ENCODE measurements at regions not wholly inside any gene's neighbourhood (a gene's known extent, or its start where the extent isn't known, plus 50 kb on each side); places are given as distances from the start of the nearest gene placed in this dataset.
A peak's percentile ranks its signal among the peaks of the same experiment; 100 is the strongest.

GRCh38 chr20:22507240-22507961 is 77.0 kb downstream of the FOXA2 start:
- H3K36me3 ChIP-seq: no peaks in the 10 kb centered on the region
- H3K27me3 ChIP-seq: no peaks in the 10 kb centered on the region
- no peaks in the 10 kb centered on the region for H3K4me1 ChIP-seq
- H3K27ac ChIP-seq: no peak overlapping the region
- WGBS, 2 donors: 90 to 94% methylated on average over 5 of the region's 5 CpGs
- no peak for DNase-seq
- H3K9me3 ChIP-seq: no peaks in the 10 kb centered on the region
- TF ChIP-seq EP300 (IDR thresholded peaks at IDR 0.05) (no peak), POLR2A (IDR thresholded peaks at IDR 0.05) (no peak), POLR2AphosphoS5 (IDR thresholded peaks at IDR 0.05) (no peak)
- TF ChIP-seq, protein P1, sequence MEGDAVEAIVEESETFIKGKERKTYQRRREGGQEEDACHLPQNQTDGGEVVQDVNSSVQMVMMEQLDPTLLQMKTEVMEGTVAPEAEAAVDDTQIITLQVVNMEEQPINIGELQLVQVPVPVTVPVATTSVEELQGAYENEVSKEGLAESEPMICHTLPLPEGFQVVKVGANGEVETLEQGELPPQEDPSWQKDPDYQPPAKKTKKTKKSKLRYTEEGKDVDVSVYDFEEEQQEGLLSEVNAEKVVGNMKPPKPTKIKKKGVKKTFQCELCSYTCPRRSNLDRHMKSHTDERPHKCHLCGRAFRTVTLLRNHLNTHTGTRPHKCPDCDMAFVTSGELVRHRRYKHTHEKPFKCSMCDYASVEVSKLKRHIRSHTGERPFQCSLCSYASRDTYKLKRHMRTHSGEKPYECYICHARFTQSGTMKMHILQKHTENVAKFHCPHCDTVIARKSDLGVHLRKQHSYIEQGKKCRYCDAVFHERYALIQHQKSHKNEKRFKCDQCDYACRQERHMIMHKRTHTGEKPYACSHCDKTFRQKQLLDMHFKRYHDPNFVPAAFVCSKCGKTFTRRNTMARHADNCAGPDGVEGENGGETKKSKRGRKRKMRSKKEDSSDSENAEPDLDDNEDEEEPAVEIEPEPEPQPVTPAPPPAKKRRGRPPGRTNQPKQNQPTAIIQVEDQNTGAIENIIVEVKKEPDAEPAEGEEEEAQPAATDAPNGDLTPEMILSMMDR (IDR thresholded peaks at IDR 0.05): no peak
- H3K4me3 ChIP-seq: no peak overlapping the region
- intact Hi-C loops (cut with DNase I): no loop called here

- 80 to 87% methylated on average over 4 of the region's 4 CpGs for WGBS, 2 donors
- TF ChIP-seq EP300 (IDR thresholded peaks at IDR 0.05) (no peak), POLR2A (IDR thresholded peaks at IDR 0.05) (no peak), POLR2AphosphoS5 (IDR thresholded peaks at IDR 0.05) (no peak)
- TF ChIP-seq, protein P1 (IDR thresholded peaks at IDR 0.05): no peak
- intact Hi-C loops (cut with DNase I): no loop called here
Observed at GRCh38 chr20:22506827-22507226, 77.5 kb downstream of the FOXA2 start.

GRCh38 chr20:22504829-22505377 is 79.5 kb downstream of the FOXA2 start:
- TF ChIP-seq EP300 (IDR thresholded peaks at IDR 0.05) (no peak), POLR2A (IDR thresholded peaks at IDR 0.05) (no peak), POLR2AphosphoS5 (IDR thresholded peaks at IDR 0.05) (no peak)
- TF ChIP-seq, protein P1 (IDR thresholded peaks at IDR 0.05): no peak
- intact Hi-C loops (cut with DNase I): no loop called here
- Histone ChIP-seq H3K4me1 (no peaks in the 10 kb centered on the region), H3K27ac (no peak overlapping the region), H3K27me3 (peaks cover 0 to 4% (median 0%) of the 10 kb centered on the region in 3 donors), H3K4me3 (no peak overlapping the region), H3K36me3 (no peaks in the 10 kb centered on the region), H3K9me3 (no peaks in the 10 kb centered on the region)
- WGBS, 2 donors: 88 to 92% methylated on average over 4 of the region's 4 CpGs
- no peak for DNase-seq

More at GRCh38 chr20:22506827-22507226, 77.5 kb downstream of the FOXA2 start:
- no peak for DNase-seq
- Histone ChIP-seq H3K27me3 (no peaks in the 10 kb centered on the region), H3K36me3 (no peaks in the 10 kb centered on the region), H3K4me3 (no peak overlapping the region), H3K4me1 (no peaks in the 10 kb centered on the region), H3K9me3 (no peaks in the 10 kb centered on the region), H3K27ac (no peak overlapping the region)

GRCh38 chr20:22503577-22503976 is 80.8 kb downstream of the FOXA2 start:
- WGBS, 2 donors: 91 to 95% methylated on average over 4 of the region's 4 CpGs
- no peak for DNase-seq
- intact Hi-C loops (cut with DNase I): no loop called here
- Histone ChIP-seq H3K27ac (no peak overlapping the region), H3K4me3 (no peak overlapping the region), H3K9me3 (no peaks in the 10 kb centered on the region), H3K27me3 (peaks cover 0 to 6% (median 0%) of the 10 kb centered on the region in 3 donors), H3K36me3 (no peaks in the 10 kb centered on the region), H3K4me1 (no peaks in the 10 kb centered on the region)
- TF ChIP-seq POLR2AphosphoS5 (IDR thresholded peaks at IDR 0.05): no peak
- TF ChIP-seq POLR2A (IDR thresholded peaks at IDR 0.05): no peak
- no peak for TF ChIP-seq EP300 (IDR thresholded peaks at IDR 0.05)

GRCh38 chr20:22502731-22503191 is 81.6 kb downstream of the FOXA2 start:
- no peaks in the 10 kb centered on the region for H3K36me3 ChIP-seq
- intact Hi-C loops (cut with DNase I): no loop called here
- no peaks in the 10 kb centered on the region for H3K4me1 ChIP-seq
- H3K9me3 ChIP-seq: no peaks in the 10 kb centered on the region
- H3K4me3 ChIP-seq: no peak overlapping the region
- no peak overlapping the region for H3K27ac ChIP-seq
- TF ChIP-seq POLR2A (IDR thresholded peaks at IDR 0.05) (peak in 1 of 2 donors; percentile 7), POLR2AphosphoS5 (IDR thresholded peaks at IDR 0.05) (no peak)
- H3K27me3 ChIP-seq: peaks cover 0 to 6% (median 0%) of the 10 kb centered on the region in 3 donors
- DNase-seq: no peak
- WGBS, 2 donors: 15 to 52% methylated on average over 10 of the region's 10 CpGs

Data from sigmoid colon (tissue), 6 donors.